HUES6 (cell line): ENCODE measurements at regions not wholly inside any gene's neighbourhood (a gene's known extent, or its start where the extent isn't known, plus 50 kb on each side); places are given as distances from the start of the nearest gene placed in this dataset.

Experiments
- H3K27ac ChIP-seq: 2 replicates; pipeline ENCODE4 v1.7.0; 2013; ENCODE audit warnings: low read depth, mild to moderate bottlenecking, low read length, inconsistent platforms
- H3K27me3 ChIP-seq: 2 replicates; pipeline ENCODE4 v1.6.1; 2013; ENCODE audit warnings: low read length; ENCODE audit not compliant: control insufficient read depth, insufficient read depth
- H3K36me3 ChIP-seq: 2 replicates; pipeline ENCODE4 v1.6.1; 2013; ENCODE audit warnings: low read length; ENCODE audit not compliant: control insufficient read depth, insufficient read depth
- H3K4me1 ChIP-seq: 2 replicates; pipeline ENCODE4 v1.6.1; 2013; ENCODE audit warnings: low read length; ENCODE audit not compliant: control insufficient read depth, insufficient read depth
- H3K4me3 ChIP-seq: 2 replicates; pipeline ENCODE4 v1.5.1; 2013; ENCODE audit warnings: low read depth, low read length
- H3K9ac ChIP-seq: one replicate; pipeline ENCODE4 v1.6.1; 2013; ENCODE audit warnings: mild to moderate bottlenecking, low read length
- H3K9me3 ChIP-seq: 2 replicates; pipeline ENCODE4 v1.6.1; 2013; ENCODE audit warnings: low read depth, low read length; ENCODE audit not compliant: control insufficient read depth, insufficient read depth

DNA sequence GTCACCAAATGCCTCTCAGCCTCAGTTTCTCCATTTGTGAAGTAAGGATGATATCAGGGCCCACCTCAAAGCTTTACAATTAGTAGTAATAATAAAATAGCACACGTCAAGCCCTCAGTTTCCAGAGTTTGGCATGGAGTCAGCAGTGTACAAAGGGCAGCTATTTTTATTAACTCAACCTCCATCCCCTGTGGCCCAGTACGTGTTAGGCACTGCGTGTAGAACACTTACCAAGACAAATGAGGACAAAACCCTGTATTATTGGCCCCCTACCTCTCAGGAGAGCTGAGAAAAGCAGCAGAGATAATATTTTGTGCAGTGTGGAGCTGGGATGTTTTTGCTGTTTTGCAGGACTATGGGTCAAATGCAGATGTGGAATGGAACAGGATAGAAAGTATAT lies 280.8 kb downstream of the C12orf75 start:
- no peaks in the 10 kb centered on the region; the same call in 1 of the 2 replicates for H3K9me3 ChIP-seq
- no peak overlapping the region for H3K27ac ChIP-seq
- H3K27me3 ChIP-seq = no peaks in the 10 kb centered on the region

DNA sequence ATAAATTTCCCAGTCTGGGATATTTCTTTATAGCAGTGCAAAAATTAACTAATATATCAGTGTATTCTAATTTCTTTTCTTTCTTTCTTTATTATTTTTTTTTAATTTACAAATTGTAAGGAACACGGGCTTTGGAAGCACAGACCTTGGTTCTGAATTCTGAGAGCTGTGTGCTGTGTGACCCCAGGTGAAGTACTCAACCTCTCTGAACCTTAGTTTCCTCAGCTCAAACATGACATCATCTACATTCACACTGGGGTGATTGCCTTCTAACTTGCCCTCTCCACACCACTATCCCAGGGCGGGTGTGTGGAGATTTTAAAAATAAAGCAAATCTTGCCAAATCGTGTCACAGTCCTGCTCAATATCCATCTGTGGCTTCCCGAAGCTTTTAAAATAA lies 282.8 kb downstream of the C12orf75 start:
- no peak overlapping the region for H3K4me3 ChIP-seq
- H3K4me1 ChIP-seq = 0 out of 2 replicates have a peak, but pooled peaks cover 8% of the 10 kb centered on the region
- no peaks in the 10 kb centered on the region for H3K36me3 ChIP-seq
- no peak overlapping the region for H3K9ac ChIP-seq
- H3K27ac ChIP-seq = no peak overlapping the region
- H3K27me3 ChIP-seq = no peaks in the 10 kb centered on the region
- no peaks in the 10 kb centered on the region; the same call in 1 of the 2 replicates for H3K9me3 ChIP-seq

More for the DNA sequence above, 280.8 kb downstream of the C12orf75 start:
- H3K4me1 ChIP-seq = 0 out of 2 replicates have a peak, but pooled peaks cover 4% of the 10 kb centered on the region
- H3K36me3 ChIP-seq = no peaks in the 10 kb centered on the region
- H3K9ac ChIP-seq = no peak overlapping the region
- H3K4me3 ChIP-seq = no peak overlapping the region

DNA sequence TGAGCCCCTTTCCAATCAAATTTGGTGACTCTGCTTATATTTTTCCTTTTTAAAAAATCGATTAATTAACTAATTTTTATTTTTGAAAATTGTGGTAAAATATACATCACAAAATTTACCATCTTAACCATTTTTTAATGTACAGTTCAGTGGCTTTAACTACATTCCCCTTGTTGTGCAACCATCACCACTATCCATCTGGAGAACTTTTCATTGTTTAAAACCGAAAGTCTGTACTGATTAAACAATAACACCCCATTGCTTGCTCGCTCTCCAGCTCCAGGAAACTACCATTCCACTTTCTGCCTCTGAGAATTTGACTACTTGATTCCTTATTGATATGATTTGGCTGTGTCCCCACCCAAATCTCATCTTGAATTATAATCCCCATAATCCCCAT lies 283.4 kb downstream of the C12orf75 start:
- H3K27me3 ChIP-seq = no peaks in the 10 kb centered on the region
- no peak overlapping the region for H3K4me3 ChIP-seq
- H3K4me1 ChIP-seq = 0 out of 2 replicates have a peak, but pooled peaks cover 8% of the 10 kb centered on the region
- H3K27ac ChIP-seq = no peak overlapping the region
- H3K9me3 ChIP-seq = no peaks in the 10 kb centered on the region; the same call in 1 of the 2 replicates
- H3K36me3 ChIP-seq = no peaks in the 10 kb centered on the region
- H3K9ac ChIP-seq = no peak overlapping the region

DNA sequence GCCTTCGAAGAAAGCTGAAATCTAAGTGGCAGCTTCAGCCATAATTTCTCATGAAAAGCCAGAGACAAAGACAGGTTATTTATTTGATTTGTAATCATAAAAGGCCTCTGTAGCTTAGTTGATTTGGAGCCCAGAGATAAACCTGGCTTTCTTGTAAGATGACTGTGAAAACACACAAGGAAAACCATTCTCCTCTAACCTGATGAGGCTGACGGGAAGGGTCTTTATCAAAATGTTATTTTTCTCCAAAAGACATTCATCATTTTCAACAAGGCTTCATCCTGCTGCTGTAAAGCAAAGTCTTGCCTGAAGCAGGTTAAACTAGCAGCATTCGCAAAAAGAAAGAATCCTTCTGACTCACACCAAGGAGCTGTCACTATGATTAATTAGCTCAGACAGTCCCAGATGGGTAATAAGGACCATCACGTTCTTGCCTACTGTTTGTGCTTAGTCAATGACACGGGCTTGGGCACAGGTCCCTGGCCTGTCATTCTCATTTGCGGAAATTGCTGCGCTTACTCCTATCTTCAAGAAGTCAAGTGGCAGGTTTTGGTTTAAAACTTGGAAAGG lies 286.6 kb downstream of the C12orf75 start:
- Histone ChIP-seq H3K27ac (no peak overlapping the region), H3K9me3 (no peaks in the 10 kb centered on the region), H3K9ac (no peak overlapping the region), H3K4me1 (0 out of 2 replicates have a peak, but pooled peaks cover 8% of the 10 kb centered on the region), H3K36me3 (no peaks in the 10 kb centered on the region), H3K4me3 (no peak overlapping the region), H3K27me3 (no peaks in the 10 kb centered on the region)

DNA sequence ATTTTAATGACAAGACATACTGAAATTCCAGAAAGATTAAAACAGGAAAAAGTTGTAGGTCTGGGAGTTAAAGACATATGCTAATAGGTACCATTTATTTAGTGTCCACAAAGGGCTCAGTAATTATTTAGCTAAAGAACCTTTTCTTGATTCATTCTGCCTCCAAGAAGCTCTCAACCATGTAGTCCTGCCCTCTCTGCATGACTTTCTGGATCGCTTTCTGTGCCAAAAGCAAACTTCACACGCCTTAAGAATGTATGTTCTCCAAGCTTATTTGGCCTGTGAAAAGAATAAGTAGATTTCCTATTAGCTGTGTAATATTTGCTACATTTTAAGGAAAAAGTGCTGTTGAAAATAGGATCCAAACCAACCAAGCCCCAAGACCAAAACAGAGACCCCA lies 291.7 kb downstream of the C12orf75 start:
- Histone ChIP-seq H3K4me1 (no peaks in the 10 kb centered on the region), H3K9ac (no peak overlapping the region), H3K27ac (no peak overlapping the region), H3K4me3 (no peak overlapping the region), H3K27me3 (no peaks in the 10 kb centered on the region), H3K9me3 (0 out of 2 replicates have a peak, but pooled peaks cover 2% of the 10 kb centered on the region), H3K36me3 (no peaks in the 10 kb centered on the region)

DNA sequence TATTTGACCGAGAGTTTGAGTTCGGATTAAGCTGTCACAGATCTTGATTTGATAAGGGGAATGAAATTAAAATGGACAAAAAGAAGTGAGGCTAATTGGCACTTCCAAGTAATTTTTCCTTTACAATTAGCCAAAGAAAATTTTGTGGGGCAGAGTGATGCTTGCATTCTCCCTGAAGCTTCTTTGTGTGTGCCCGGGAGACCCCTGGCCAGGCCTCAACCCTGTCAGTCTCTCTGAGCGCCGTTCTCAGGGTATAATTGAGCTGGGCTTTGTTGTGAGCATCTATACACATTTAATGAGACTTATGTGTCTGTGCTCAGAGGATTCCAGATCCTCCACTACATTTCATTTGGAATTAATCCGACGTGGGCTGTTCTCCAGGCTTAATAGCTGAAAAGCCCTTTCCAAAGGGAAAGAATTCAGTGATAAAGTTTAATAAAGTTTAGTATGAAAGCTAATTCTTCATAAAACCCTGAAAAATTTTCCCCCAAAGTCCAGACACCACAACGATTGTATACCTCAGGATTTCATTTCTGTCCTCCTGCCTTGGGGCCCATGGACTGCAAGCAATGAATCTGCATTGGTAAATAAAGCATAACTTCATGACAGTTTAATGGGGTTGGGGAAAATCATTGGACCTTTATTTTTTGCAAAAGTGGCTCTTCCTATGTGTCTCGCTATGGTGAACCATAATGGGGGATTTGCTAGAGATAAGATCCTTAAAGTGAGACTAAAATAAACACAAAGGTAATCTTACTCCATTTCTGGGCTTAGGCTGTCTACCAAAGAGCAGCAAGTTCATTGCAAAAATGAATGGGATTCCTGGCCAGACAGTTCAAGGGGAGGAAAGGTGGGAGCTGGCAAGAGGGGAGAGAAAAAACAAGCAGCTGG lies 292.6 kb downstream of the C12orf75 start:
- Histone ChIP-seq H3K4me3 (no peak overlapping the region), H3K9me3 (0 out of 2 replicates have a peak, but pooled peaks cover 2% of the 10 kb centered on the region), H3K27ac (no peak overlapping the region), H3K4me1 (no peaks in the 10 kb centered on the region), H3K9ac (no peak overlapping the region), H3K27me3 (no peaks in the 10 kb centered on the region), H3K36me3 (no peaks in the 10 kb centered on the region)

DNA sequence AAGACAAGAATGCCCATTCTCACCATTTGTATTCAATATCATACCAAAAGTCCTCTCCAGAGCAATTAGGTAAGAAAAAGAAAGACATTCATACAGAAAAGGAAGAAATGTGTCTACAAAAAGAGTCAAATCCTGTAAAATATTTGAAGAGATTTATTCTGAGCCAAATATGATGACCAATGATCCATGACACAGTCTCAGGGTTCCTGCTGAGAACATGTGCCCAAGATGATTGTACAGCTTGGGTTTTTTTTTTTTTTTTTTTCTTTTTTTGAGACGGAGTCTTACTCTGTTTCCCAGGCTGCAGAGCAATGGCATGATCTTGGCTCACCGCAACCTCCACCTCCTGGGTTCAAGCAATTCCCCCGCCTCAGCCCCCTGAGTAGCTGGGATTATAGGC lies 296.2 kb downstream of the C12orf75 start:
- H3K4me3 ChIP-seq = no peak overlapping the region

DNA sequence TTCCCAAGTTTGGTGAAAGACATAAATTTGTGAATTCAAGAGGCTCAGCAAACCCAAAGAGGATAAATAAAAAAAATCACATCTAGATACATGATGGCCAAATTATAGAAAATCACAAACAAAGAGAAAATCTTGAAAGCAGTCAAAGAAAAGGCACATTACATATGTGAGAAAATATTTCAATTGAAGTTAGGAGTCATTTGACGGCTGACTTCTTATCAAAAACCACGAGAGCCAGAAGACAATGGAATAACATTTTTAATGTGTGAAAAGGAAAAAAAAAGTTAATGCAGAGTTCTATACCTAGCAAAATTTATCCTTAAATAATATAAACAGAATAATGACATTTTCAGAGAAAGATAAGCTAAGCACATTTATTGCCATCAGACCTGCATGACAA lies 307.0 kb downstream of the C12orf75 start:
- H3K9ac ChIP-seq = no peak overlapping the region
- no peaks in the 10 kb centered on the region for H3K36me3 ChIP-seq
- no peak overlapping the region for H3K27ac ChIP-seq
- peaks cover 43% of the 10 kb centered on the region for H3K9me3 ChIP-seq
- H3K27me3 ChIP-seq = no peaks in the 10 kb centered on the region
- peaks cover 5% of the 10 kb centered on the region; the same call in 1 of the 2 replicates for H3K4me1 ChIP-seq
- no peak overlapping the region for H3K4me3 ChIP-seq

More for the DNA sequence above, 296.2 kb downstream of the C12orf75 start:
- Histone ChIP-seq H3K4me1 (no peaks in the 10 kb centered on the region), H3K9ac (no peak overlapping the region), H3K9me3 (0 out of 2 replicates have a peak, but pooled peaks cover 2% of the 10 kb centered on the region), H3K36me3 (no peaks in the 10 kb centered on the region), H3K27ac (no peak overlapping the region), H3K27me3 (no peaks in the 10 kb centered on the region)

DNA sequence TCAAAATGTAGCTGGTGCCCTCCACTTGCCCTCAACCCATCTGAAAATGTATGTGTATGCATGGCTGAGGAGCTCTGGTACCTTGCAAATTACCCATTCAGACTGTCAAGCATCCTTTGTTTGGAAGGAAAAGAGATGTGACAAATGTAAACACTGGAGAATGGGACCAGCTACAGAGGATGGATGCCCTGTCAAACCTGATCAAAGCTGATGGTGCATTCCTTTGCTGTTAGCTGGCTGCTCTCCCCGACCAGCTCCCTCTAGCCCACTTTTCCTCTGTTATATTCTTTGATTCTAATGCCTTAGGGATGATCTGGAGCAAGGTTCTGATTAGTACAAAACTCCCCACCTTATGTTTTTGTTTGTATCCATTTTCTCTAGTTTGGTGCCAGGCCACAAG lies 310.3 kb downstream of the C12orf75 start:
- Histone ChIP-seq H3K4me1 (peaks cover 7% of the 10 kb centered on the region; the same call in 1 of the 2 replicates), H3K27me3 (no peaks in the 10 kb centered on the region), H3K9me3 (peaks cover 34% of the 10 kb centered on the region), H3K4me3 (no peak overlapping the region), H3K9ac (no peak overlapping the region), H3K36me3 (no peaks in the 10 kb centered on the region), H3K27ac (no peak overlapping the region)

DNA sequence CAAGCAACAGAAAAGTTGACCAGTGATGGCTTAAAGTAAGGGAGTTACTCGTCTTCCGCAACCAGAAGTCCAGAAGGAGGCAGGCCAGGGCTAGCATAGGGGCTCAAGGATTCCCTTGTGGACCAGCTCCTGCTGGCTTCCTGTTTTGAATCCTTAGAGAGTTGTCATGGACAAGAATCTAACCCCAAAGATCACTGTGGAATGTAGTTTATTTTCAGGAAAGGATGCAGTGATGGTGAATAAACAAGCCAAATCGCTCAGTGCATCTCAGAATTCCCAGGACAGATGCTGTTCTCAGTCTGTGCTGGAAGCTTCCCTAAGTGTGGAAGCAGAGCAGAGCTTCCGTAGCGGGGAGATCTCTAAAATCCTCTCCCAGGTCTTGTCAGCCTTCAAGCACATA lies 311.3 kb downstream of the C12orf75 start:
- no peaks in the 10 kb centered on the region for H3K27me3 ChIP-seq
- no peak overlapping the region for H3K27ac ChIP-seq
- peaks cover 7% of the 10 kb centered on the region; the same call in 1 of the 2 replicates for H3K4me1 ChIP-seq
- H3K9me3 ChIP-seq = peaks cover 28% of the 10 kb centered on the region; the same call in 1 of the 2 replicates
- no peaks in the 10 kb centered on the region for H3K36me3 ChIP-seq
- no peak overlapping the region for H3K4me3 ChIP-seq
- H3K9ac ChIP-seq = no peak overlapping the region

DNA sequence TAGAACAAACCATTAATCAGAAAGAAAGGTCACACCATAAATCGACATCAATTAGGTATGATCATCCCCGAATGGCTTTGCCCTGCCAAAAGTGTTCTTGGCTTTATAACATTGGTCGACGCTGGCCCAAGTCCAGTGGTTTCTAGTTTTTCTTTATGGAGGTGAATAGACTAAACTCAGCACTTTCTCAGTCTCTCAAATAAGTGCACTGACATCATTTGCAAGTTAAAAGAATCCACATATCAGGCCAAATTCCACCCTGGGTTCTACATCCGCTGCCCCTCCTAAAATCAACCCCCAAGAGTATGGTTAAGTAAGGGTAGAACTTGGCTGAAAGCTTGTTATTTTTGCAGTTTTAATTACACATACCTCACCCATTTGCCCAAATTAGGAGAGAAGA lies 314.3 kb downstream of the C12orf75 start:
- Histone ChIP-seq H3K4me1 (peaks cover 7% of the 10 kb centered on the region; the same call in 1 of the 2 replicates), H3K9ac (no peak overlapping the region), H3K27me3 (no peaks in the 10 kb centered on the region), H3K36me3 (no peaks in the 10 kb centered on the region), H3K27ac (no peak overlapping the region), H3K4me3 (no peak overlapping the region), H3K9me3 (0 out of 2 replicates have a peak, but pooled peaks cover 6% of the 10 kb centered on the region)
